ENCODE measurements at regions not wholly inside any gene's neighbourhood (a gene's known extent, or its start where the extent isn't known, plus 50 kb on each side); places are given as distances from the start of the nearest gene placed in this dataset.

DNA sequence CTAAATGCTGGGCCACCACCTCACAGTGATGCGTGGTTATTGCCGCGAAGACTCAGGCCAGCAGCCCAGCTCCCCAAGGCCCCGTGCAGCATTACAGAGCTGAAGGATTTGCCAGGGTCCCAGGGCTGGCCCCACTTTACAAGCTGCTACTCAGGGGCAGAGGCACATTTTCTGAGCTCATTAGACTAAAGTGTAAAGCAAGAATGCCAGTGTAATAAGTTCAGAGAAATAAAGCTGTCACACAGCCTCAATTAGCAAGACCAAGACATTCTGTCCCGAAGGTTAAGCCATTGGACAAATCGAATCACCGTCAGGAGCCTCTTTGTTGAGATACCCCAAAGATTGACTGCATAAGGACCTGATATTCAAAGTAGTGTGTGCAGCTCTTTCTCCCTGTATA lies 428.4 kb downstream of the EFNB2 start:
- H3K27me3 ChIP-seq, result no peaks in the 10 kb centered on the region
- TF ChIP-seq POLR2A (IDR thresholded peaks at IDR 0.05), result no peak
- no peak for TF ChIP-seq CTCF (IDR thresholded peaks at IDR 0.05)
- no peak overlapping the region for H3K4me3 ChIP-seq
- H3K27ac ChIP-seq, result no peak overlapping the region
- ATAC-seq (no peak), DNase-seq (no peak)
- H3K9me3 ChIP-seq, result no peaks in the 10 kb centered on the region
- H3K4me1 ChIP-seq, result no peaks in the 10 kb centered on the region
- intact Hi-C loops (cut with DNase I), result no loop called here
- no peaks in the 10 kb centered on the region for H3K36me3 ChIP-seq
- WGBS (ENCODE audit: insufficient coverage, low coverage, low lambda C conversion rate, missing lambda C conversion rate), result 78% methylated on average over 6 of the region's 7 CpGs

- H3K9me3 ChIP-seq, result no peaks in the 10 kb centered on the region
- WGBS (ENCODE audit: insufficient coverage, low coverage, low lambda C conversion rate, missing lambda C conversion rate), result 79% methylated on average over 1 of the region's 1 CpG
- no peak for TF ChIP-seq CTCF (IDR thresholded peaks at IDR 0.05)
- TF ChIP-seq POLR2A (IDR thresholded peaks at IDR 0.05), result no peak
- no peak for ATAC-seq
- H3K4me1 ChIP-seq, result no peaks in the 10 kb centered on the region
- H3K36me3 ChIP-seq, result no peaks in the 10 kb centered on the region
- no peak overlapping the region for H3K4me3 ChIP-seq
- no peak for DNase-seq
- no peak overlapping the region for H3K27ac ChIP-seq
- intact Hi-C loops (cut with DNase I), result no loop called here
- no peaks in the 10 kb centered on the region for H3K27me3 ChIP-seq
Observed at GRCh38 chr13:106105153-106105552, 430.3 kb downstream of the EFNB2 start.

DNA sequence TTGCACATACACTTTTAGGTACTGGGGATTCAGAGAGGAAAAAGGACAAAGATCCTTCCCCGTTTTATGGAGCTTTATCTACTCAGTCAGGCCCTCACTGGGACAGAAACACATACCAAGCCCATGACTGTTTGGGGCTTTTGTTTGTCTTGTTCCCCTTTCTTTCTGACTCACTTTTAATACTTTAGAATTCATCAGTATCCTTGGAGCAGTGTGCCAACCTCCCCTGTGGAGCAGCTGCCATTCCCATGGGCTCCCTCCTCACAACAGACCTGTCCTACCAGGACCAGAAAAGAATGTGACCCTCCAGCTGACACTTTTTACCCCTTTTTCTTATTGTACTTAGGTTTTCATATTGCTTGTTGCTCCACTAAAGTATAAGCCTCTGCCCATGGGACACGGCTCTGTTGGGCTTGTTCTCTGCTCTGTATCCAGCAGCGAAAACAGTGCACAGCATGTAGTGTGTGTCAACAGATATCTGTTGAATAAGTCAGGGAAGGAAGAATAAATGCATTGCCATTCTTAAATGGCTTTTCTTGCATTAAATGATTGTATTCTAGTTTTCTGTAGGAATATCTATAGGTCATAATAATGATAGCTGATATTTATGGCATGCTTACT lies 431.1 kb downstream of the EFNB2 start:
- TF ChIP-seq CTCF (IDR thresholded peaks at IDR 0.05), result no peak
- TF ChIP-seq POLR2A (IDR thresholded peaks at IDR 0.05), result no peak
- ATAC-seq (no peak), DNase-seq (no peak)
- intact Hi-C loops (cut with DNase I), result no loop called here
- 41% methylated on average over 3 of the region's 3 CpGs for WGBS (ENCODE audit: insufficient coverage, low coverage, low lambda C conversion rate, missing lambda C conversion rate)
- Histone ChIP-seq H3K27ac (no peak overlapping the region), H3K27me3 (no peaks in the 10 kb centered on the region), H3K4me3 (no peak overlapping the region), H3K9me3 (no peaks in the 10 kb centered on the region), H3K4me1 (no peaks in the 10 kb centered on the region), H3K36me3 (no peaks in the 10 kb centered on the region)

DNA sequence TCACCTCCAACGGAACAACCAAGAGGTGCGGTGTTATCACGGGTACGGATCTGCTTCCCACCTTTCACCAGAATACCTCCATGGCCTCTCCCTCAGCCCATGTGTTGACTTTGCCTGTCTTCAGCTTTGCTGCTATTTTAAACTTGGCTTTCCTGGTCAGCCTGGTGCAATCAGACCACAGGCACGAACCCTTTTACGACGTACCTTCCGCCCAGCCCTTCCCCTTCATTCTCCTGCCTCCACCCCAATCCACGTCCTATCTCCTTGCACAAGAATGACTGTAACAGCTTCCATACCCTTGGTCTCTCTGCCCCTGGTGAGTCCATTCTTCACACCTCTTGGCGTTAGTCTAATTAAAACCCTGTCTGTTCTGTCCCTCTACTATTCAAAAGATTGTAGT lies 431.7 kb downstream of the EFNB2 start:
- no peaks in the 10 kb centered on the region for H3K4me1 ChIP-seq
- no peak overlapping the region for H3K4me3 ChIP-seq
- no peak for TF ChIP-seq CTCF (IDR thresholded peaks at IDR 0.05)
- no peak for TF ChIP-seq POLR2A (IDR thresholded peaks at IDR 0.05)
- no peaks in the 10 kb centered on the region for H3K36me3 ChIP-seq
- intact Hi-C loops (cut with DNase I), result no loop called here
- H3K27me3 ChIP-seq, result no peaks in the 10 kb centered on the region
- 54% methylated on average over 6 of the region's 10 CpGs for WGBS (ENCODE audit: insufficient coverage, low coverage, low lambda C conversion rate, missing lambda C conversion rate)
- no peak for DNase-seq
- H3K27ac ChIP-seq, result no peak overlapping the region
- no peaks in the 10 kb centered on the region for H3K9me3 ChIP-seq
- ATAC-seq, result no peak

GRCh38 chr13:106102786-106103185 lies 432.7 kb downstream of the EFNB2 start:
- no peaks in the 10 kb centered on the region for H3K36me3 ChIP-seq
- TF ChIP-seq POLR2A (IDR thresholded peaks at IDR 0.05) (no peak), CTCF (IDR thresholded peaks at IDR 0.05) (no peak)
- H3K9me3 ChIP-seq, result no peaks in the 10 kb centered on the region

More at GRCh38 chr13:106102786-106103185, 432.7 kb downstream of the EFNB2 start:
- no peak overlapping the region for H3K4me3 ChIP-seq
- no peaks in the 10 kb centered on the region for H3K27me3 ChIP-seq
- ATAC-seq (no peak), DNase-seq (no peak)
- intact Hi-C loops (cut with DNase I), result no loop called here
- no peaks in the 10 kb centered on the region for H3K4me1 ChIP-seq
- 76% methylated on average over 4 of the region's 4 CpGs for WGBS (ENCODE audit: insufficient coverage, low coverage, low lambda C conversion rate, missing lambda C conversion rate)
- H3K27ac ChIP-seq, result no peak overlapping the region

Measured in right lobe of liver (tissue), 6 donors.